ENCODE measurements at regions not wholly inside any gene's neighbourhood (a gene's known extent, or its start where the extent isn't known, plus 50 kb on each side); places are given as distances from the start of the nearest gene placed in this dataset.

DNA sequence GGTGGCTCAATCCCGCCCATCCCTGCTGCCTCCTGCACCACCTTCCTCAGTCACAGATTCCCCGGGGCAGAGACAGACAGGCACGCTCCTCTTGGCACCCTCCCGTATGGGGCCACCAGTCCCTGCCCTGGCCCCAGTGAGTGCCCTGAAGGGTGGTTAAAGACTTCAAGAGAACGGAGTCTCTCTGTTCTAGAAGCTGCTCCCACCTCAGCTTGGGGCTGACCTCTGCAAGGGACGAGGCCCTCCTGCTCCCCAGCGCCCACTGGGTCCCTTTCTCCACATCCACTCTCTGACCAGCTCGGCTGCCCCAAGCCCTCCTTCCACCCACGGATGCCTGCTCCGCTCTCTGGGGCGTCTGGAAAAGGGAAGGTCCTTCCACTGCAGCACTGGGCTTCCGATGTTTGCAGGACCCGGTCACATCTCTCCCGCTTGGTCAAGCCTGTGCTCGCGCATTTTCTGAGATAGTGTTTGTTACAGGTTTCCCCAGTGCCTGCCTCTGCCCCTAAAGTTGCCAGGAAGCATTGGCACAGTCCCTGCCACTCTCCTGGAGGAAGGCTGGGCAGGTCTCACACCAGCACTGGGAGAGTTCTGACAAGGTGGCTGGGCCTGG, 1487.9 kb downstream of the TBC1D22A start:
- TF ChIP-seq POLR2A (IDR thresholded peaks at IDR 0.05; ENCODE audit: extremely low read depth, insufficient read length) (no peak), MYC (IDR thresholded peaks at IDR 0.05; ENCODE audit: low read depth, low read length) (no peak)
- TF ChIP-seq, protein P1, sequence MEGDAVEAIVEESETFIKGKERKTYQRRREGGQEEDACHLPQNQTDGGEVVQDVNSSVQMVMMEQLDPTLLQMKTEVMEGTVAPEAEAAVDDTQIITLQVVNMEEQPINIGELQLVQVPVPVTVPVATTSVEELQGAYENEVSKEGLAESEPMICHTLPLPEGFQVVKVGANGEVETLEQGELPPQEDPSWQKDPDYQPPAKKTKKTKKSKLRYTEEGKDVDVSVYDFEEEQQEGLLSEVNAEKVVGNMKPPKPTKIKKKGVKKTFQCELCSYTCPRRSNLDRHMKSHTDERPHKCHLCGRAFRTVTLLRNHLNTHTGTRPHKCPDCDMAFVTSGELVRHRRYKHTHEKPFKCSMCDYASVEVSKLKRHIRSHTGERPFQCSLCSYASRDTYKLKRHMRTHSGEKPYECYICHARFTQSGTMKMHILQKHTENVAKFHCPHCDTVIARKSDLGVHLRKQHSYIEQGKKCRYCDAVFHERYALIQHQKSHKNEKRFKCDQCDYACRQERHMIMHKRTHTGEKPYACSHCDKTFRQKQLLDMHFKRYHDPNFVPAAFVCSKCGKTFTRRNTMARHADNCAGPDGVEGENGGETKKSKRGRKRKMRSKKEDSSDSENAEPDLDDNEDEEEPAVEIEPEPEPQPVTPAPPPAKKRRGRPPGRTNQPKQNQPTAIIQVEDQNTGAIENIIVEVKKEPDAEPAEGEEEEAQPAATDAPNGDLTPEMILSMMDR (IDR thresholded peaks at IDR 0.05; ENCODE audit: low read depth, low read length): no peak
- TF ChIP-seq, protein P2, sequence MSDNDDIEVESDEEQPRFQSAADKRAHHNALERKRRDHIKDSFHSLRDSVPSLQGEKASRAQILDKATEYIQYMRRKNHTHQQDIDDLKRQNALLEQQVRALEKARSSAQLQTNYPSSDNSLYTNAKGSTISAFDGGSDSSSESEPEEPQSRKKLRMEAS (IDR thresholded peaks at IDR 0.05; ENCODE audit: low read depth, low read length): no peak

All from NB4 (cell line).